ENCODE measurements at regions not wholly inside any gene's neighbourhood (a gene's known extent, or its start where the extent isn't known, plus 50 kb on each side); places are given as distances from the start of the nearest gene placed in this dataset.

GRCh38 chr10:2589196-2589595 lies 478.2 kb upstream of the PFKP start:
- no peak for TF ChIP-seq CTCF (IDR thresholded peaks at IDR 0.05)
- TF ChIP-seq POLR2A (IDR thresholded peaks at IDR 0.05) = no peak
